NB4 (cell line): ENCODE measurements at regions not wholly inside any gene's neighbourhood (a gene's known extent, or its start where the extent isn't known, plus 50 kb on each side); places are given as distances from the start of the nearest gene placed in this dataset.

ENCODE experiments used
- MYC ChIP-seq: IDR thresholded peaks from 2 replicates; pipeline ENCODE4 v1.6.1; 2011; ENCODE audit warnings: low read depth, low read length
- POLR2A ChIP-seq: IDR thresholded peaks from 2 replicates; pipeline ENCODE4 v1.6.1; 2011; ENCODE audit warnings: mild to moderate bottlenecking; ENCODE audit not compliant: insufficient read length; ENCODE audit errors: extremely low read depth
- TF ChIP-seq, protein P1 (sequence below): IDR thresholded peaks from one replicate; pipeline ENCODE4 v1.5.1; 2012; ENCODE audit warnings: low read depth, low read length
- TF ChIP-seq, protein P2 (sequence below): IDR thresholded peaks from 2 replicates; pipeline ENCODE4 v1.6.1; 2011; ENCODE audit warnings: low read depth, low read length

DNA sequence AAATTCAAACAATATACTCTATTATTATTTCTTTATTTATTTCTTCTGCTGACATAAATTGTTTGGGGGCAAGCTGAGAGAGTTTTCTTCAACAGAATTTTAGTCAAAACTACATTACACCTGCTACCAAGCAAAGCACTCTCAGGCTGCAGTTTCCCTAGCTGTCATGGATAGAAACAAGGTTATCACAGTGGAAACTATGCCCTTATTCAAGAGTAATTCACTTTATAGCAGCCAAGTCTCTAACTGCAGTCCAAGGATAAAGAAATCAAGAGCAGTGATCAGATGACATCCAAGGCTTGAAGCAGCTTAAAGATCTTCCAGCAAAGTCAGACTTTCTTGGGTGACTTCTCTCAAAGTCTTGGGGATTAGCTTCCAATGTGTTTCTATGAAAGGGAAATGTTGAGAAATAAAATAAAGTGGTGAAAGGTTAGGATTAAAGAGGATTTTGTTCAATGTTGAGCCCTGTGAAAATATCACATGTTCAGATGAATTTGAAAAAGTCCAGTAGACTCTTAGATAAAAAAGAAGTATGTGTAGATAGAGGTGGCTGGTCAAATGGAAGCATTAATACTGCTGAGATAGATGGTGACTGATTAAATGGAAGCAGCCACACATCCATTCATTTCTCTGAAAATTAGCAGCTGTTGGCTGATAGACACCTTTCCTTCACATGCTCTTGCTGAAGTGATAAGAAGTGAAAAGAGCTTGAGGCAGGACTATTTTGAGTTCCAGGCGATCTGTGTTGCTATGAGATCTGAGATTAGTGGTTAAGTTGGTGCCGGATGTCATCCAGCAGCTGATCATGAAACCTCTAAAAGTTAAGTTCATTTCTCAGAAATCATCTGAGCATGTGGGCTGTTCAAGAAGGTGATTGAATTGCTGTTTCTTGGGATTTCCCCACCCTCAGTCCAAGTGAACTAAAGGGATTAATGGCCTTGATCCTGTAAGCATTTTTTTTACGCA lies 257.8 kb upstream of the BTG1 start:
- TF ChIP-seq, protein P1, sequence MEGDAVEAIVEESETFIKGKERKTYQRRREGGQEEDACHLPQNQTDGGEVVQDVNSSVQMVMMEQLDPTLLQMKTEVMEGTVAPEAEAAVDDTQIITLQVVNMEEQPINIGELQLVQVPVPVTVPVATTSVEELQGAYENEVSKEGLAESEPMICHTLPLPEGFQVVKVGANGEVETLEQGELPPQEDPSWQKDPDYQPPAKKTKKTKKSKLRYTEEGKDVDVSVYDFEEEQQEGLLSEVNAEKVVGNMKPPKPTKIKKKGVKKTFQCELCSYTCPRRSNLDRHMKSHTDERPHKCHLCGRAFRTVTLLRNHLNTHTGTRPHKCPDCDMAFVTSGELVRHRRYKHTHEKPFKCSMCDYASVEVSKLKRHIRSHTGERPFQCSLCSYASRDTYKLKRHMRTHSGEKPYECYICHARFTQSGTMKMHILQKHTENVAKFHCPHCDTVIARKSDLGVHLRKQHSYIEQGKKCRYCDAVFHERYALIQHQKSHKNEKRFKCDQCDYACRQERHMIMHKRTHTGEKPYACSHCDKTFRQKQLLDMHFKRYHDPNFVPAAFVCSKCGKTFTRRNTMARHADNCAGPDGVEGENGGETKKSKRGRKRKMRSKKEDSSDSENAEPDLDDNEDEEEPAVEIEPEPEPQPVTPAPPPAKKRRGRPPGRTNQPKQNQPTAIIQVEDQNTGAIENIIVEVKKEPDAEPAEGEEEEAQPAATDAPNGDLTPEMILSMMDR: no peak
- no peak for TF ChIP-seq POLR2A
- TF ChIP-seq, protein P2, sequence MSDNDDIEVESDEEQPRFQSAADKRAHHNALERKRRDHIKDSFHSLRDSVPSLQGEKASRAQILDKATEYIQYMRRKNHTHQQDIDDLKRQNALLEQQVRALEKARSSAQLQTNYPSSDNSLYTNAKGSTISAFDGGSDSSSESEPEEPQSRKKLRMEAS: no peak
- no peak for TF ChIP-seq MYC
